ENCODE measurements at regions not wholly inside any gene's neighbourhood (a gene's known extent, or its start where the extent isn't known, plus 50 kb on each side); places are given as distances from the start of the nearest gene placed in this dataset.

- Mint-ChIP-seq H3K27ac (no peak overlapping the region), H3K4me1 (no peaks in the 10 kb centered on the region), H3K27me3 (peaks cover 45% of the 10 kb centered on the region), H3K9me3 (ENCODE audit: insufficient read depth) (no peaks in the 10 kb centered on the region), H3K4me3 (no peak overlapping the region)
- H3K79me2 ChIP-seq (ENCODE audit: control insufficient read depth, insufficient read depth, low read length), result no peaks in the 10 kb centered on the region
- ATAC-seq (ENCODE audit: low read depth) (no peak), DNase-seq (no peak)
- H3K4me3 ChIP-seq (ENCODE audit: control extremely low read depth in 1 of 5, extremely low read depth in 1 of 5, insufficient read depth in 1 of 5, low read depth in 2 of 5, low read length in 4 of 5), result no peak overlapping the region
- no peak for TF ChIP-seq EZH2 (IDR thresholded peaks at IDR 0.05; ENCODE audit: borderline replicate concordance, insufficient read depth, low read depth, low read length, poor library complexity, severe bottlenecking)
- TF ChIP-seq CTCF (IDR thresholded peaks at IDR 0.05), result no peak
- no peaks in the 10 kb centered on the region for H3K36me3 ChIP-seq (replicated peaks in 1 of 2; ENCODE audit: control extremely low read depth in 1 of 2, control insufficient read depth in 1 of 2, extremely low read depth in 1 of 2, insufficient read depth in 2 of 2, low read length in 1 of 2)
- no peak overlapping the region for H3K9ac ChIP-seq (ENCODE audit: low read length)
- CTCF ChIA-PET, result no interaction called here
- no peak overlapping the region for H3K27ac ChIP-seq (ENCODE audit: low read length in 2 of 2)
- no peak overlapping the region for H2AFZ ChIP-seq (ENCODE audit: insufficient read depth, low read depth, low read length, poor library complexity, severe bottlenecking)
- H4K20me1 ChIP-seq (ENCODE audit: control insufficient read depth, insufficient read depth, low read length, poor library complexity, severe bottlenecking), result no peaks in the 10 kb centered on the region
- POLR2A ChIA-PET, result no interaction called here
- peaks cover 0 to 40% (median 25%) of the 10 kb centered on the region in 4 experiments for H3K27me3 ChIP-seq (replicated peaks in 1 of 4; ENCODE audit: control extremely low read depth in 1 of 4, control insufficient read depth in 3 of 4, insufficient read depth in 4 of 4, low read length in 3 of 4)
- H3K4me2 ChIP-seq (replicated peaks; ENCODE audit: low read depth, low read length, poor library complexity, severe bottlenecking), result no peak overlapping the region
- H3K4me1 ChIP-seq (ENCODE audit: control insufficient read depth in 2 of 2, insufficient read depth in 2 of 2, low read length in 2 of 2), result peaks cover 5 to 9% of the 10 kb centered on the region in 2 donors
- 90% methylated on average over 3 of the region's 5 CpGs for WGBS (ENCODE audit: insufficient coverage)
- intact Hi-C loops (cut with micrococcal nuclease), result no loop called here
- peaks cover 0 to 1% (median 0%) of the 10 kb centered on the region in 3 donors for H3K9me3 ChIP-seq (ENCODE audit: control extremely low read depth in 1 of 3, control insufficient read depth in 2 of 3, insufficient read depth in 1 of 3, low read length in 2 of 3)
Observed at GRCh38 chr14:23696701-23697239, 60.6 kb downstream of the DHRS2 start.

- H4K20me1 ChIP-seq (ENCODE audit: control insufficient read depth, insufficient read depth, low read length, poor library complexity, severe bottlenecking), result no peaks in the 10 kb centered on the region
- no CpG with 5 or more reads among the region's 4 CpGs for WGBS (ENCODE audit: insufficient coverage)
- H3K4me1 ChIP-seq (ENCODE audit: control insufficient read depth in 2 of 2, insufficient read depth in 2 of 2, low read length in 2 of 2), result peaks cover 5 to 9% of the 10 kb centered on the region in 2 donors
- POLR2A ChIA-PET, result no interaction called here
- no peak overlapping the region for H2AFZ ChIP-seq (ENCODE audit: insufficient read depth, low read depth, low read length, poor library complexity, severe bottlenecking)
- CTCF ChIA-PET, result no interaction called here
- DNase-seq, result no peak
- Mint-ChIP-seq H3K27ac (no peak overlapping the region), H3K4me3 (no peak overlapping the region), H3K27me3 (peaks cover 41% of the 10 kb centered on the region), H3K9me3 (ENCODE audit: insufficient read depth) (no peaks in the 10 kb centered on the region), H3K4me1 (no peaks in the 10 kb centered on the region)
- H3K4me3 ChIP-seq (ENCODE audit: control extremely low read depth in 1 of 5, extremely low read depth in 1 of 5, insufficient read depth in 1 of 5, low read depth in 2 of 5, low read length in 4 of 5), result no peak overlapping the region
- H3K27me3 ChIP-seq (replicated peaks in 1 of 4; ENCODE audit: control extremely low read depth in 1 of 4, control insufficient read depth in 3 of 4, insufficient read depth in 4 of 4, low read length in 3 of 4), result peaks cover 0 to 35% (median 25%) of the 10 kb centered on the region in 4 experiments
- no peak overlapping the region for H3K27ac ChIP-seq (ENCODE audit: low read length in 2 of 2)
- H3K4me2 ChIP-seq (replicated peaks; ENCODE audit: low read depth, low read length, poor library complexity, severe bottlenecking), result no peak overlapping the region
- ATAC-seq (ENCODE audit: low read depth), result no peak
- no peak overlapping the region for H3K9ac ChIP-seq (ENCODE audit: low read length)
- TF ChIP-seq CTCF (IDR thresholded peaks at IDR 0.05) (no peak), EZH2 (IDR thresholded peaks at IDR 0.05; ENCODE audit: borderline replicate concordance, insufficient read depth, low read depth, low read length, poor library complexity, severe bottlenecking) (no peak)
- H3K79me2 ChIP-seq (ENCODE audit: control insufficient read depth, insufficient read depth, low read length), result no peaks in the 10 kb centered on the region
- H3K9me3 ChIP-seq (ENCODE audit: control extremely low read depth in 1 of 3, control insufficient read depth in 2 of 3, insufficient read depth in 1 of 3, low read length in 2 of 3), result peaks cover 0 to 1% (median 0%) of the 10 kb centered on the region in 3 donors
- intact Hi-C loops (cut with micrococcal nuclease), result no loop called here
- H3K36me3 ChIP-seq (replicated peaks in 1 of 2; ENCODE audit: control extremely low read depth in 1 of 2, control insufficient read depth in 1 of 2, extremely low read depth in 1 of 2, insufficient read depth in 2 of 2, low read length in 1 of 2), result no peaks in the 10 kb centered on the region
Observed at GRCh38 chr14:23697680-23698079, 61.5 kb downstream of the DHRS2 start.

All from B cell (primary cell).